ENCODE measurements at regions not wholly inside any gene's neighbourhood (a gene's known extent, or its start where the extent isn't known, plus 50 kb on each side); places are given as distances from the start of the nearest gene placed in this dataset.

- no peak for TF ChIP-seq ZFP37 (tag by site-specific recombination; IDR thresholded peaks at IDR 0.05)
- TF ChIP-seq, protein P1, sequence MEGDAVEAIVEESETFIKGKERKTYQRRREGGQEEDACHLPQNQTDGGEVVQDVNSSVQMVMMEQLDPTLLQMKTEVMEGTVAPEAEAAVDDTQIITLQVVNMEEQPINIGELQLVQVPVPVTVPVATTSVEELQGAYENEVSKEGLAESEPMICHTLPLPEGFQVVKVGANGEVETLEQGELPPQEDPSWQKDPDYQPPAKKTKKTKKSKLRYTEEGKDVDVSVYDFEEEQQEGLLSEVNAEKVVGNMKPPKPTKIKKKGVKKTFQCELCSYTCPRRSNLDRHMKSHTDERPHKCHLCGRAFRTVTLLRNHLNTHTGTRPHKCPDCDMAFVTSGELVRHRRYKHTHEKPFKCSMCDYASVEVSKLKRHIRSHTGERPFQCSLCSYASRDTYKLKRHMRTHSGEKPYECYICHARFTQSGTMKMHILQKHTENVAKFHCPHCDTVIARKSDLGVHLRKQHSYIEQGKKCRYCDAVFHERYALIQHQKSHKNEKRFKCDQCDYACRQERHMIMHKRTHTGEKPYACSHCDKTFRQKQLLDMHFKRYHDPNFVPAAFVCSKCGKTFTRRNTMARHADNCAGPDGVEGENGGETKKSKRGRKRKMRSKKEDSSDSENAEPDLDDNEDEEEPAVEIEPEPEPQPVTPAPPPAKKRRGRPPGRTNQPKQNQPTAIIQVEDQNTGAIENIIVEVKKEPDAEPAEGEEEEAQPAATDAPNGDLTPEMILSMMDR (tag by site-specific recombination; IDR thresholded peaks at IDR 0.05), result no peak
- no peak for TF ChIP-seq ZNF302 (tag by site-specific recombination; IDR thresholded peaks at IDR 0.05; ENCODE audit: low read depth)
- TF ChIP-seq HOXA7 (CRISPR knock-in tag; IDR thresholded peaks at IDR 0.05; ENCODE audit: borderline replicate concordance), result no peak
These were observed 67.7 kb upstream of the ABCC4 start for GRCh38 chr13:95368998-95369397.
